GM12878 (cell line): ENCODE measurements at regions not wholly inside any gene's neighbourhood (a gene's known extent, or its start where the extent isn't known, plus 50 kb on each side); places are given as distances from the start of the nearest gene placed in this dataset.

ENCODE experiments used
- ATAC-seq: fragments of 200-7000 bp; cut with Tn5 transposase; 3 replicates; pipeline ENCODE4 v1.9.1; 2020; ENCODE audit warnings: mild to moderate bottlenecking, moderate library complexity
- BruUV-seq: library from RNA; stranded (reverse); fragments of 400-500 nt; replicated peaks from 2 replicates; lab custom pipeline; 2021; lab: Mats Ljungman, UMichigan
- CTCF ChIA-PET: fragments of 300-600 bp; sonication (Branson Sonifier 250); formaldehyde crosslinking; extraction: SDS; loops from one replicate; lab custom pipeline; 2021; ENCODE audit warnings: inconsistent platforms; lab: Yijun Ruan, JAX
- POLR2A ChIA-PET: fragments of 350-600 bp; formaldehyde crosslinking; extraction: SDS; loops from one replicate; lab custom pipeline; 2021; ENCODE audit warnings: inconsistent platforms; lab: Charles Lee
- RAD21 ChIA-PET: fragments of 300-600 bp; sonication (Branson Sonifier 250); formaldehyde crosslinking; loops from one replicate; lab custom pipeline; 2023; ENCODE audit warnings: antibody characterized with exemption; ENCODE audit not compliant: unreplicated experiment; lab: Charles Lee
- SMC1A ChIA-PET: fragments of 300-600 bp; sonication (Branson Sonifier 250); formaldehyde crosslinking; loops from one replicate; lab custom pipeline; 2023; ENCODE audit not compliant: unreplicated experiment, uncharacterized antibody; lab: Charles Lee
- DNase-seq: peaks from one replicate; pipeline ENCODE4 v3.0.0-alpha.2; 2011; ENCODE audit warnings: low read depth, low spot score
- FAIRE-seq: peaks from 3 replicates; lab custom pipeline; 2011; peaks lifted over from hg19 to GRCh38; lab: Jason Lieb, UNC
- H2AFZ ChIP-seq: 2 replicates; pipeline ENCODE4 v1.6.0; 2011; ENCODE audit warnings: low read depth, low read length, control low read depth; ENCODE audit not compliant: control insufficient read depth
- H3K27ac ChIP-seq: 2 replicates; pipeline ENCODE4 v1.5.1; 2011; ENCODE audit warnings: control low read depth; ENCODE audit not compliant: control insufficient read depth, insufficient read depth
- H3K27me3 ChIP-seq, 2 experiments: replicated peaks in 1 of 2; 2 replicates each; pipeline versions ENCODE4 v1.6.0 to v1.6.1; 2011; ENCODE audit warnings: low read length in 1 of 2; ENCODE audit not compliant: control insufficient read depth in 2 of 2, insufficient read depth in 2 of 2
- H3K36me3 ChIP-seq, 2 experiments: 2 replicates each; pipeline ENCODE4 v1.5.1; 2011; ENCODE audit warnings: low read length in 1 of 2; ENCODE audit not compliant: control insufficient read depth in 2 of 2, insufficient read depth in 2 of 2
- H3K4me1 ChIP-seq: 2 replicates; pipeline ENCODE4 v1.6.1; 2011; ENCODE audit warnings: mild to moderate bottlenecking, low read length, moderate library complexity, mixed read lengths; ENCODE audit not compliant: control insufficient read depth, insufficient read depth
- H3K4me2 ChIP-seq: 2 replicates; pipeline ENCODE4 v1.6.0; 2011; ENCODE audit warnings: control low read depth; ENCODE audit not compliant: control insufficient read depth, insufficient read depth
- H3K4me3 ChIP-seq: fragments of 200-600 bp; sonication (generic); 2 replicates; pipeline ENCODE4 v1.5.1; 2016
- H3K79me2 ChIP-seq: 2 replicates; pipeline ENCODE4 v1.6.0; 2011; ENCODE audit warnings: low read length; ENCODE audit not compliant: control insufficient read depth, insufficient read depth
- H3K9ac ChIP-seq: 2 replicates; pipeline ENCODE4 v1.8.0; 2011; ENCODE audit warnings: low read length, control low read depth, mixed read lengths; ENCODE audit not compliant: control insufficient read depth, insufficient read depth
- H3K9me3 ChIP-seq: replicated peaks from 3 replicates; pipeline ENCODE4 v1.5.1; 2011; ENCODE audit warnings: mild to moderate bottlenecking, low read length; ENCODE audit not compliant: control insufficient read depth, insufficient read depth
- H4K20me1 ChIP-seq: 2 replicates; pipeline ENCODE4 v1.6.0; 2011; ENCODE audit not compliant: control insufficient read depth, insufficient read depth
- BRCA1 ChIP-seq: IDR thresholded peaks from 2 replicates; pipeline ENCODE4 v1.6.1; 2011; ENCODE audit warnings: low read depth, low read length, improper control_type of control experiment
- GABPA ChIP-seq: IDR thresholded peaks from 2 replicates; pipeline ENCODE4 v1.6.1; 2014; ENCODE audit warnings: antibody characterized with exemption, low read depth, mild to moderate bottlenecking, inconsistent platforms
- GATAD2B ChIP-seq: fragments of 450-650 bp; conservative IDR thresholded peaks from 2 replicates; pipeline ENCODE4 v1.6.1; 2017; ENCODE audit warnings: low read depth, mild to moderate bottlenecking, moderate library complexity
- MEF2A ChIP-seq: IDR thresholded peaks from 2 replicates; pipeline ENCODE4 v1.6.1; 2011; ENCODE audit warnings: low read depth, mild to moderate bottlenecking, low read length, moderate library complexity; ENCODE audit not compliant: insufficient read depth
- MEF2B ChIP-seq: fragments of 450-650 bp; IDR thresholded peaks from 2 replicates; pipeline ENCODE4 v1.6.1; 2018; ENCODE audit warnings: mild to moderate bottlenecking, moderate library complexity; ENCODE audit not compliant: partially characterized antibody, poor library complexity, severe bottlenecking
- MYC ChIP-seq: IDR thresholded peaks from 2 replicates; pipeline ENCODE4 v1.6.1; 2011; ENCODE audit warnings: mild to moderate bottlenecking, low read length, moderate library complexity, inconsistent platforms; ENCODE audit not compliant: insufficient read depth, insufficient replicate concordance, insufficient read length, severe bottlenecking
- NFYA ChIP-seq: IDR thresholded peaks from 2 replicates; pipeline ENCODE4 v1.6.1; 2011; ENCODE audit warnings: low read depth, mild to moderate bottlenecking, low read length, improper control_type of control experiment, borderline replicate concordance
- NR2F1 ChIP-seq: fragments of 450-650 bp; conservative IDR thresholded peaks from 2 replicates; pipeline ENCODE4 v1.6.1; 2017; ENCODE audit warnings: mild to moderate bottlenecking
- PAX8 ChIP-seq: fragments of 450-650 bp; IDR thresholded peaks from 2 replicates; pipeline ENCODE4 v1.6.1; 2017; ENCODE audit warnings: mild to moderate bottlenecking, moderate library complexity
- POU2F2 ChIP-seq: IDR thresholded peaks from 3 replicates; pipeline ENCODE4 v1.6.1; 2011; ENCODE audit warnings: low read depth, mild to moderate bottlenecking, low read length, borderline replicate concordance
- RAD21 ChIP-seq: IDR thresholded peaks from 2 replicates; pipeline ENCODE4 v1.6.1; 2011; ENCODE audit warnings: mild to moderate bottlenecking, low read depth, low read length, moderate library complexity; ENCODE audit not compliant: insufficient read depth
- RCOR1 ChIP-seq: conservative IDR thresholded peaks from 2 replicates; pipeline ENCODE4 v1.6.1; 2012; ENCODE audit warnings: low read depth, low read length, improper control_type of control experiment
- ZNF207 ChIP-seq: fragments of 450-650 bp; IDR thresholded peaks from 2 replicates; pipeline ENCODE4 v1.6.1; 2014; ENCODE audit warnings: antibody characterized with exemption, mild to moderate bottlenecking, borderline replicate concordance
- WGBS: methylation state at CpG from one replicate; pipeline ENCODE4 v1.1.6; 2016; ENCODE audit warnings: low lambda C conversion rate; ENCODE audit not compliant: insufficient replicate concordance, insufficient coverage; ENCODE audit errors: missing lambda C conversion rate; 5-methylcytosine and 5-hydroxymethylcytosine counted together
- in situ Hi-C: fragments of 300-500 bp; cut with MboI; formaldehyde crosslinking; loops from 9 replicates; pipeline ENCODE4 v1.14.3; 2018; ENCODE audit warnings: mixed read lengths
- intact Hi-C: fragments of 100-400 bp; cut with micrococcal nuclease; formaldehyde crosslinking; loops from one replicate; pipeline ENCODE4 v1.14.2; 2022; ENCODE audit not compliant: unreplicated experiment
- TF ChIP-seq, protein P1 (sequence below): fragments of 450-650 bp; formaldehyde crosslinking; IDR thresholded peaks from 2 replicates; pipeline ENCODE4 v1.4.0; 2020; ENCODE audit warnings: mild to moderate bottlenecking, moderate library complexity
- TF ChIP-seq, protein P2 (sequence below): fragments of 450-650 bp; IDR thresholded peaks from 2 replicates; pipeline ENCODE4 v1.6.1; 2017; ENCODE audit warnings: borderline replicate concordance
- TF ChIP-seq, protein P3 (sequence below): fragments of 450-650 bp; IDR thresholded peaks from 2 replicates; pipeline ENCODE4 v1.6.1; 2014; ENCODE audit warnings: mild to moderate bottlenecking

DNA sequence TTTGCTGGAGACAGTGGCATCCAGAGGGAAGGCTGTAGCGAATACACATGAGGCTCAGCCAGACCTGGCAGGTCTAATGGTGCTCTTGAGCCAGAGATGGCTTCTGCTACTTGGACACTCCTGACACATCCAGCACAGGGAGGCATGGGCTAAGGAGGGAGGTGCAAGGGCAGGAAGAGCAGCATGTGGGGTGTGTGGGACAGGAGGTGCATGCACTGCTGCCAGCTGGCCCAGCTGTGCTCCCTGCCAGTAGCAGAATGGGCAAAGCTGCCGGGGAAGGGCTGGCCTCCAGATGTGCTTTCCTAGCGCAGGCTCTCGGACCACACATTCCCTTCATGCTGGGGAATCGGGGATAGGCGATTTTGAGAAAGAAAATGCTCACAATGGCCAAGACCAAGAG, 309.2 kb downstream of the CDC5L start:
- Histone ChIP-seq H3K27me3 (no peaks in the 10 kb centered on the region), H2AFZ (no peak overlapping the region), H4K20me1 (no peaks in the 10 kb centered on the region), H3K4me2 (no peak overlapping the region), H3K27ac (no peak overlapping the region), H3K4me1 (no peaks in the 10 kb centered on the region), H3K4me3 (no peak overlapping the region), H3K9me3 (no peaks in the 10 kb centered on the region), H3K36me3 (no peaks in the 10 kb centered on the region), H3K9ac (no peak overlapping the region), H3K79me2 (no peaks in the 10 kb centered on the region)
- 48% methylated on average over 6 of the region's 6 CpGs for WGBS
- SMC1A ChIA-PET, result interaction anchor here (0.5 kb wide), 1 partner anchor 26 kb away, joined by 3 read pairs; no protein-coding TSS in a partner anchor
- TF ChIP-seq GABPA, result no peak
- TF ChIP-seq MYC, result no peak
- TF ChIP-seq PAX8, result no peak
- no peak for TF ChIP-seq RAD21
- TF ChIP-seq, protein P1, sequence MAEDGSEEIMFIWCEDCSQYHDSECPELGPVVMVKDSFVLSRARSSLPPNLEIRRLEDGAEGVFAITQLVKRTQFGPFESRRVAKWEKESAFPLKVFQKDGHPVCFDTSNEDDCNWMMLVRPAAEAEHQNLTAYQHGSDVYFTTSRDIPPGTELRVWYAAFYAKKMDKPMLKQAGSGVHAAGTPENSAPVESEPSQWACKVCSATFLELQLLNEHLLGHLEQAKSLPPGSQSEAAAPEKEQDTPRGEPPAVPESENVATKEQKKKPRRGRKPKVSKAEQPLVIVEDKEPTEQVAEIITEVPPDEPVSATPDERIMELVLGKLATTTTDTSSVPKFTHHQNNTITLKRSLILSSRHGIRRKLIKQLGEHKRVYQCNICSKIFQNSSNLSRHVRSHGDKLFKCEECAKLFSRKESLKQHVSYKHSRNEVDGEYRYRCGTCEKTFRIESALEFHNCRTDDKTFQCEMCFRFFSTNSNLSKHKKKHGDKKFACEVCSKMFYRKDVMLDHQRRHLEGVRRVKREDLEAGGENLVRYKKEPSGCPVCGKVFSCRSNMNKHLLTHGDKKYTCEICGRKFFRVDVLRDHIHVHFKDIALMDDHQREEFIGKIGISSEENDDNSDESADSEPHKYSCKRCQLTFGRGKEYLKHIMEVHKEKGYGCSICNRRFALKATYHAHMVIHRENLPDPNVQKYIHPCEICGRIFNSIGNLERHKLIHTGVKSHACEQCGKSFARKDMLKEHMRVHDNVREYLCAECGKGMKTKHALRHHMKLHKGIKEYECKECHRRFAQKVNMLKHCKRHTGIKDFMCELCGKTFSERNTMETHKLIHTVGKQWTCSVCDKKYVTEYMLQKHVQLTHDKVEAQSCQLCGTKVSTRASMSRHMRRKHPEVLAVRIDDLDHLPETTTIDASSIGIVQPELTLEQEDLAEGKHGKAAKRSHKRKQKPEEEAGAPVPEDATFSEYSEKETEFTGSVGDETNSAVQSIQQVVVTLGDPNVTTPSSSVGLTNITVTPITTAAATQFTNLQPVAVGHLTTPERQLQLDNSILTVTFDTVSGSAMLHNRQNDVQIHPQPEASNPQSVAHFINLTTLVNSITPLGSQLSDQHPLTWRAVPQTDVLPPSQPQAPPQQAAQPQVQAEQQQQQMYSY (CRISPR knock-in tag), result no peak
- no peak for TF ChIP-seq GATAD2B
- no peak for TF ChIP-seq MEF2A
- no peak for TF ChIP-seq BRCA1
- TF ChIP-seq RCOR1, result no peak
- TF ChIP-seq, protein P2, sequence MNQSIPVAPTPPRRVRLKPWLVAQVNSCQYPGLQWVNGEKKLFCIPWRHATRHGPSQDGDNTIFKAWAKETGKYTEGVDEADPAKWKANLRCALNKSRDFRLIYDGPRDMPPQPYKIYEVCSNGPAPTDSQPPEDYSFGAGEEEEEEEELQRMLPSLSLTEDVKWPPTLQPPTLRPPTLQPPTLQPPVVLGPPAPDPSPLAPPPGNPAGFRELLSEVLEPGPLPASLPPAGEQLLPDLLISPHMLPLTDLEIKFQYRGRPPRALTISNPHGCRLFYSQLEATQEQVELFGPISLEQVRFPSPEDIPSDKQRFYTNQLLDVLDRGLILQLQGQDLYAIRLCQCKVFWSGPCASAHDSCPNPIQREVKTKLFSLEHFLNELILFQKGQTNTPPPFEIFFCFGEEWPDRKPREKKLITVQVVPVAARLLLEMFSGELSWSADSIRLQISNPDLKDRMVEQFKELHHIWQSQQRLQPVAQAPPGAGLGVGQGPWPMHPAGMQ, result no peak
- no peak for TF ChIP-seq MEF2B
- TF ChIP-seq NR2F1, result no peak
- TF ChIP-seq, protein P3, sequence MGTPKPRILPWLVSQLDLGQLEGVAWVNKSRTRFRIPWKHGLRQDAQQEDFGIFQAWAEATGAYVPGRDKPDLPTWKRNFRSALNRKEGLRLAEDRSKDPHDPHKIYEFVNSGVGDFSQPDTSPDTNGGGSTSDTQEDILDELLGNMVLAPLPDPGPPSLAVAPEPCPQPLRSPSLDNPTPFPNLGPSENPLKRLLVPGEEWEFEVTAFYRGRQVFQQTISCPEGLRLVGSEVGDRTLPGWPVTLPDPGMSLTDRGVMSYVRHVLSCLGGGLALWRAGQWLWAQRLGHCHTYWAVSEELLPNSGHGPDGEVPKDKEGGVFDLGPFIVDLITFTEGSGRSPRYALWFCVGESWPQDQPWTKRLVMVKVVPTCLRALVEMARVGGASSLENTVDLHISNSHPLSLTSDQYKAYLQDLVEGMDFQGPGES, result no peak
- no peak for TF ChIP-seq ZNF207
- no peak for TF ChIP-seq NFYA
- no peak for TF ChIP-seq POU2F2
- intact Hi-C loops (no loop called here), in situ Hi-C loops (no loop called here)
- CTCF ChIA-PET, result no interaction called here
- RAD21 ChIA-PET, result interaction anchor here (1.0 kb wide), 1 partner anchor 221 kb away, joined by 3 read pairs; no protein-coding TSS in a partner anchor
- FAIRE-seq, result no peak
- no peak for DNase-seq
- no TSS peak for BruUV-seq
- no peak for ATAC-seq
- POLR2A ChIA-PET, result no interaction called here
